ENCODE measurements at regions not wholly inside any gene's neighbourhood (a gene's known extent, or its start where the extent isn't known, plus 50 kb on each side); places are given as distances from the start of the nearest gene placed in this dataset.

DNA sequence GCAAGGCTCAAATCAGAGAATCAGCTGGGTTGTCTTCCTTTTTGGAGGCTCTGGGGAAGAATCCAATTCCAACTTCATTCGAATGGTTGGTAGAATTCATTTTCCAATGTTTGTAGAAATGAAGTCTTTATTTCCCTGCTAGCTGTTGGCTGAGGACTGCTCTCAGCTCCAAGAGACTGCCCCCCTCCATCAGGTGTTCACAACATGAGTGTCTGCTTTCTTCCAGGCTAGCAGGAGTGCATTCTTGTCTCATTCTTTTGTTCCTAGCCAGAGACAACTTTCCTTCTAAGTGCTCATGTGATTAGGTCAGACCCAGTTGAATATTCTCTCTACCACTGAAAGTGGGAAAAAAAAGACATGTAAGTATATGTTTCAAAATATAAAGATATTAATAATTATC, 95.2 kb downstream of the HLX start:
- DNase-seq (ENCODE audit: missing footprints) (no peak), ATAC-seq (no peak)
- intact Hi-C loops (cut with DNase I) = no loop called here

GRCh38 chr1:220976390-220976789, 97.1 kb downstream of the HLX start:
- ATAC-seq = no peak
- intact Hi-C loops (cut with DNase I) = no loop called here
- DNase-seq (ENCODE audit: missing footprints) = no peak

GRCh38 chr1:220979371-220979770, 100.1 kb downstream of the HLX start:
- no peak for ATAC-seq
- intact Hi-C loops (cut with DNase I) = no loop called here
- no peak for DNase-seq (ENCODE audit: missing footprints)

DNA sequence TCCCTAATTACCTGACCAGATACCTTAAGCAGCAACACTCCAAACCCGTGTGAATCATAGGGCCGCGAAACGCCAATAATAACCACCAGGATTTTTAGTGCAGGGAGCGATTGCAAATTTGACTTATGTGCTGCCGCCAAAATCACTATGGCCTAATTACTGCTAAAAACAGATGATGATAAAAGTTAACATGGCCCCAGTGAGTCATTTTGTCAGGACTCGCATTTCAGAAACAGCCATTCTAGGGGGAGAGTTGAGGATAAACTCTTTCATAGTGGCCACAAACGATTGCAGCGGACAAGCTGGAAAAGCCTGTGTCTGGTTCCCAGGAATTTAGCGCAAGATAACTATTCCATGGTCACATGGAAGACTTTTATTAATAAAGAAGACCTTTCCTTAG, 103.4 kb downstream of the HLX start:
- intact Hi-C loops (cut with DNase I) = loop anchor here (10.0 kb wide), 1 partner anchor 88 kb away; no protein-coding TSS in a partner anchor

DNA sequence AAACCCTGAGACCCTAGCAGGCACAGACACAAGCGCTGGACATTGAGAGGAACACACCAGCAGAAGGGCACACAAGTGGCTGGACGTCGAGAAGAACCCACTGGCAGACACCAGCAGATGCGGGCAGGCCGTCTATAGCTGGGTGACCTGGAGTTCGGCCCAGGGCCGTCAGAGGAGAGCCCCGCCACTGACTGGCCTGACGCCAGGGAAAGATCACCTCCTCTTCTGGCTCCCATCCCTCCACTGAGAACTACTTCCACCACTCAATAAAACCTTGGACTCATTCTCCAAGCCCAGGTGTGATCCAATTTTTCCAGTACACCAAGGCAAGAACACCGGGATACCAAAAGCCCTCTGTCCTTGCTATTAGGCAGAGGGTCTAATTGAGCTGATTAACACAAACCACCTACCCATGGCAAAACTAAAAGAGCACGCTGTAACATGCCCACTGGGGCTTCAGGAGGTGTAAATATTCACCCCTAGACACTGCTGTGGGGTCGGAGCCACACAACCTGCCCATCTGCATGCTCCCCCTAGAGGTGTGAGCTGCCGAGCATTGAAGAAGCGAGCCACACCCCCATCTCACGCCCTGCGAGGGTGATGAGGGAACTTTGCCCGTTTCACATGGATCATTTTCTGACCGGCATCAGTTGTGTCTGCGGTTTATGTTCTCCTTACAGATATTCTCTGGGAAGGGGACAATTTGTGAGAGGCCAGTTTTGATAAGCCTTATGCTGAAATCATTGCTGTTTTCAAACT, 104.8 kb downstream of the HLX start:
- intact Hi-C loops (cut with DNase I) = loop anchor here (10.0 kb wide), 1 partner anchor 89 kb away; no protein-coding TSS in a partner anchor

More for the DNA sequence above, 103.4 kb downstream of the HLX start:
- ATAC-seq (no peak), DNase-seq (ENCODE audit: missing footprints) (no peak)

GRCh38 chr1:220990427-220991339, 111.4 kb downstream of the HLX start:
- DNase-seq (ENCODE audit: missing footprints) (no peak), ATAC-seq (no peak)
- intact Hi-C loops (cut with DNase I) = no loop called here

More for the DNA sequence above, 104.8 kb downstream of the HLX start:
- ATAC-seq (no peak), DNase-seq (ENCODE audit: missing footprints) (no peak)

GRCh38 chr1:220991506-220991905, 112.3 kb downstream of the HLX start:
- no peak for ATAC-seq
- no peak for DNase-seq (ENCODE audit: missing footprints)
- intact Hi-C loops (cut with DNase I) = no loop called here

GRCh38 chr1:220991959-220992704, 112.9 kb downstream of the HLX start:
- ATAC-seq (no peak), DNase-seq (ENCODE audit: missing footprints) (no peak)
- intact Hi-C loops (cut with DNase I) = no loop called here

DNA sequence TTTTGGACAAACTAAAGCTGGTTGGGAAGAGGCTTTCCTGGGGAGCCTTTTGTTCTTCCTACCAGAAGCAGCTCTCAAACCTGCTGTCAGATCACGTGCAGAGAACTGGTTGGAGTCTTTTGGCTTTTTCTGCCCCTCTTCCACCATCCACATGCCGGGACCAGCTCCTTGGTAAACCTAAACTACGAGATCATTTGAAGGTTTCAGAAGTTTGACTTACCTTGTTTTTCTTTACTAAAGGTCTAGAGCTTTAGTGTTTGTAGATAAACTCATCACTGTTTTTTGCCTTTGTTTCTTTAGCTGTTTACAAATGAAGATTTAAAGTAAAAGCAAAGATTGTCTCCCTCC, 113.4 kb downstream of the HLX start:
- ATAC-seq = no peak
- DNase-seq (ENCODE audit: missing footprints) = no peak
- intact Hi-C loops (cut with DNase I) = no loop called here

- intact Hi-C loops (cut with DNase I) = no loop called here
- DNase-seq (ENCODE audit: missing footprints) = no peak
- ATAC-seq = no peak
Observed at GRCh38 chr1:220994671-220995070, 115.4 kb downstream of the HLX start.

GRCh38 chr1:220997791-220998190, 118.5 kb downstream of the HLX start:
- ATAC-seq (no peak), DNase-seq (ENCODE audit: missing footprints) (no peak)
- intact Hi-C loops (cut with DNase I) = no loop called here

DNA sequence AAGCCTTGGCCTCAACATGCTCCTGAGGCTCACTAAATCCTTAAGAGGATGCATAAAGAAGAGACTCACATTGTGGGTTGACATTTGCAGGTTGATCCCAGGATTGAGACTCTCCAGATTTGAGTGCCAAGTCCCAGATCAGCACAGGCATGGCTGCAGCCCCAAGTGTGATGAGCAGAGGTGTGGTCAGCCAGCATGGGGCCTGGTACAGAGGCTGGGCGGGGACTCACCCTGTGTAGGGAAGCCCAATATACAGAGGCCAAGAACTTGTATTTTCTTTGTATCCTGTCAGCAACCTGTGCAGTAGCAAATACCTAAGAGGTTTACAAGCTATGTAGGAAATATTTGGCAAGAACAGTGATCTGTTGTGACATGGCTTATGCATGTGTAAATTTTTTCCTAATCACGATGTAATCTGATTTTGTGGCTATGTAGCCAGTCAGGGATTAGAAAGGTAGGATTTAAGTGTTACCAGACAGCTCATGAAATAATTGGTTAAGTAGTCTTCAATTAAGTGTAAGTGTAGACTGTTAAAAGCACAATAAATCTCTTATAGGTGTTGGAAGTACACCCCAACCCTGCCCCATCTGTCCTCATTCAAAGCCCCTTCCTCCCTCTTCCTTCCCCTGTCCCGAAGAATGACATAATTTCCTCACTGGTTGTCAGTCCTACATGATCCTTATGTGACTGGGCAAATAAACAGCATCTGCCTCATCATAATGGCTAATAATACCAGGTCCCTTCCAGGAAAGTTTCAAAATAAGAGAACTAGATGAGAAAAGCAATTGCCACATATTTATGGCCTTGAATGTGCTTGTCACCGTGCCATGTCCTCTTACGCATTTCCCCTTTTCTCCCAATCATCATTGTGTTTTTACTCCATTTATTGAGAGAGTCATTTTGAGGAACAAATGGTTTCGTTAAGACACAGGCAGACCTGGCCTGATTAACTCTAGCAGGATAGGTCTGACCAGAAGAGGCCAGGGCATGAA, 120.9 kb downstream of the HLX start:
- intact Hi-C loops (cut with DNase I) = loop anchor here (10.0 kb wide), 1 partner anchor 175 kb away; no protein-coding TSS in a partner anchor
- DNase-seq (ENCODE audit: missing footprints) = no peak
- ATAC-seq = peak; percentile 68

- ATAC-seq (no peak), DNase-seq (ENCODE audit: missing footprints) (no peak)
Observed at GRCh38 chr1:221001167-221001566, 121.9 kb downstream of the HLX start.

DNA sequence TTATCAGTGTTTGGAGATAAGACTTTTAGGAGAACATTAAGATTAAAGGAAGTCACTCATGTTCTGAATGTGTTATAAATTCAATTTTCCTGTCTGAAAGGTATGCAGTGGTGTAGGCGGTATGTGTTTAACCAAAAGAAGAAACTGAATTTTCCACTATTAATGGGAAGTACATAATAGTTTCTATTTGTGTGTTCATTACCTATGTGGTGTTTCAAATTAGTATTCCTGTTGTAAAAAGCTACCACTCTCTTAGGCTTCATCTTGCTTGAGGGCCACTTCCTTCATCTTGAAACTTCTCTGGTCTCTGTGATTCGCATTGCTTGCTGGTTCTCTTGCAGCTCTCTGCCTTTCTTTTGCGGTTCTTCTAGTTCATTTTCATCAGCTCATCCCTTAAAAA, 123.4 kb downstream of the HLX start:
- intact Hi-C loops (cut with DNase I) = loop anchor here (10.0 kb wide), 1 partner anchor 172 kb away; no protein-coding TSS in a partner anchor
- no peak for DNase-seq (ENCODE audit: missing footprints)
- ATAC-seq = no peak

More at GRCh38 chr1:221001167-221001566, 121.9 kb downstream of the HLX start:
- intact Hi-C loops (cut with DNase I) = loop anchor here (10.0 kb wide), 1 partner anchor 174 kb away; no protein-coding TSS in a partner anchor

- ATAC-seq (no peak), DNase-seq (ENCODE audit: missing footprints) (no peak)
- intact Hi-C loops (cut with DNase I) = loop anchor here (10.0 kb wide), 1 partner anchor 104 kb away; no protein-coding TSS in a partner anchor
Observed at GRCh38 chr1:221011145-221011544, 131.9 kb downstream of the HLX start.

DNA sequence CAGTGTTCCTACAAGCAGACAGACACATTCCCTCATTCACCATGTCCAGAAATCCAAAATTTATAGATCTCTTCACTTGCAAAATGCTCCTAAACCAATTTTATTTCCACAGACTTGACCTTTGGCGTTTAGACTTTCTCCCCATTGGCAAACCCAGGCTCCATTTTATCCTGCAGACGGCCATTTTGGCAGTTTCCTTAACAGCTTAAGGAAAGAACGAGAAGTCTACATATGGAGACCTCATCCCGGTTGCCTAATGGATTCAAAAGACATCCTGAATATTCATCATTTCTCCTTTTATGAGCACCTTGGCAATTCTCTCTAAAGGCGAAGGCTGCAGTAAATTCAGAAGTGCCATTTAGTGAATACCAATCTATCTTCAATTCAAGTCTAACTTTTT, 132.9 kb downstream of the HLX start:
- intact Hi-C loops (cut with DNase I) = loop anchor here (10.0 kb wide), 1 partner anchor 103 kb away; no protein-coding TSS in a partner anchor
- ATAC-seq (no peak), DNase-seq (ENCODE audit: missing footprints) (no peak)
